H9 (cell line): ENCODE measurements at regions not wholly inside any gene's neighbourhood (a gene's known extent, or its start where the extent isn't known, plus 50 kb on each side); places are given as distances from the start of the nearest gene placed in this dataset.

Experiments
- DNase-seq: peaks from one replicate; pipeline ENCODE4 v3.0.0-alpha.2; 2017
- H2AFZ ChIP-seq: one replicate; pipeline ENCODE4 v1.6.1; 2013; ENCODE audit warnings: mild to moderate bottlenecking, low read length, control low read depth, moderate library complexity
- H2AK5ac ChIP-seq: 2 replicates; pipeline ENCODE4 v1.6.1; 2013; ENCODE audit warnings: low read length, control low read depth, mixed read lengths; ENCODE audit not compliant: insufficient read length
- H2BK120ac ChIP-seq: one replicate; pipeline ENCODE4 v1.6.1; 2013; ENCODE audit warnings: low read depth, mild to moderate bottlenecking, low read length, control low read depth, inconsistent platforms; ENCODE audit not compliant: poor library complexity, severe bottlenecking
- H2BK12ac ChIP-seq: 2 replicates; pipeline ENCODE4 v1.6.1; 2013; ENCODE audit warnings: low read length, control low read depth, mixed read lengths, low read depth; ENCODE audit not compliant: insufficient read length
- H2BK15ac ChIP-seq: 2 replicates; pipeline ENCODE4 v1.6.1; 2013; ENCODE audit warnings: low read depth, low read length, control low read depth
- H2BK20ac ChIP-seq: one replicate; pipeline ENCODE4 v1.6.1; 2013; ENCODE audit warnings: low read depth, mild to moderate bottlenecking, low read length, control low read depth, inconsistent platforms; ENCODE audit not compliant: poor library complexity, severe bottlenecking
- H2BK5ac ChIP-seq: 2 replicates; pipeline ENCODE4 v1.6.1; 2013; ENCODE audit warnings: low read length, control low read depth, mixed read lengths; ENCODE audit not compliant: insufficient read length
- H3K14ac ChIP-seq: 2 replicates; pipeline ENCODE4 v1.6.1; 2013; ENCODE audit warnings: low read length, control low read depth; ENCODE audit not compliant: insufficient read depth
- H3K18ac ChIP-seq: 2 replicates; pipeline ENCODE4 v1.6.1; 2013; ENCODE audit warnings: low read depth, mild to moderate bottlenecking, mixed read lengths, low read length, control low read depth; ENCODE audit not compliant: insufficient read length
- H3K23ac ChIP-seq: 2 replicates; pipeline ENCODE4 v1.6.1; 2013; ENCODE audit warnings: low read length, control low read depth, mixed read lengths, low read depth; ENCODE audit not compliant: insufficient read length
- H3K23me2 ChIP-seq: 2 replicates; pipeline ENCODE4 v1.6.1; 2013; ENCODE audit warnings: low read depth, mild to moderate bottlenecking, mixed read lengths, low read length, control low read depth; ENCODE audit not compliant: insufficient read length, poor library complexity, severe bottlenecking
- H3K27ac ChIP-seq: 2 replicates; pipeline ENCODE4 v1.5.1; 2013; ENCODE audit warnings: low read length, control low read depth, mixed read lengths, low read depth; ENCODE audit not compliant: insufficient read length
- H3K27me3 ChIP-seq: 2 replicates; pipeline ENCODE4 v1.6.1; 2013; ENCODE audit warnings: low read length, control low read depth, inconsistent platforms; ENCODE audit not compliant: insufficient read depth
- H3K4ac ChIP-seq: 2 replicates; pipeline ENCODE4 v1.6.1; 2013; ENCODE audit warnings: low read depth, mild to moderate bottlenecking, control low read depth, inconsistent platforms, low read length, moderate library complexity
- H3K4me1 ChIP-seq: 2 replicates; pipeline ENCODE4 v1.6.1; 2013; ENCODE audit warnings: low read length, control low read depth, inconsistent platforms; ENCODE audit not compliant: insufficient read depth
- H3K4me2 ChIP-seq: 2 replicates; pipeline ENCODE4 v1.6.1; 2013; ENCODE audit warnings: low read length, control low read depth, mixed read lengths; ENCODE audit not compliant: insufficient read length, insufficient read depth
- H3K56ac ChIP-seq: 2 replicates; pipeline ENCODE4 v1.6.1; 2013; ENCODE audit warnings: low read depth, mild to moderate bottlenecking, mixed read lengths, low read length, control low read depth; ENCODE audit not compliant: insufficient read length
- H3K79me1 ChIP-seq: 2 replicates; pipeline ENCODE4 v1.6.1; 2013; ENCODE audit warnings: low read depth, mild to moderate bottlenecking, moderate library complexity, low read length, control low read depth, inconsistent platforms; ENCODE audit not compliant: insufficient read depth, poor library complexity, severe bottlenecking
- H3K79me2 ChIP-seq: 2 replicates; pipeline ENCODE4 v1.6.1; 2013; ENCODE audit warnings: low read length, control low read depth, inconsistent platforms; ENCODE audit not compliant: insufficient read depth
- H3K9ac ChIP-seq: 2 replicates; pipeline ENCODE4 v1.6.1; 2013; ENCODE audit warnings: low read length, control low read depth, mixed read lengths; ENCODE audit not compliant: insufficient read length; ENCODE audit errors: extremely low read depth
- H3K9me3 ChIP-seq: one replicate; pipeline ENCODE4 v1.6.1; 2013; ENCODE audit warnings: low read depth, low read length, inconsistent platforms; ENCODE audit not compliant: control insufficient read depth
- H3T11ph ChIP-seq: one replicate; pipeline ENCODE4 v1.6.1; 2013; ENCODE audit warnings: mild to moderate bottlenecking, low read length, control low read depth, inconsistent platforms
- H4K20me1 ChIP-seq: one replicate; pipeline ENCODE4 v1.6.1; 2013; ENCODE audit not compliant: control insufficient read depth, insufficient read length, insufficient read depth
- H4K5ac ChIP-seq: 2 replicates; pipeline ENCODE4 v1.6.1; 2013; ENCODE audit warnings: low read depth, mild to moderate bottlenecking, mixed read lengths, low read length, control low read depth; ENCODE audit not compliant: insufficient read length
- H4K8ac ChIP-seq: replicated peaks from 2 replicates; pipeline ENCODE4 v1.6.1; 2013; ENCODE audit warnings: low read length, control low read depth, mixed read lengths, low read depth; ENCODE audit not compliant: insufficient read length
- H4K91ac ChIP-seq: 2 replicates; pipeline ENCODE4 v1.6.1; 2013; ENCODE audit warnings: low read depth, mild to moderate bottlenecking, moderate library complexity, mixed read lengths, low read length, control low read depth; ENCODE audit not compliant: insufficient read length
- H3K27ac Mint-ChIP-seq, 3 experiments: 2 replicates in 2 of 3; 3 replicates in 1 of 3; pipeline ENCODE4 v1.8.0; 2020 to 2021; ENCODE audit warnings: mixed read lengths in 3 of 3, mild to moderate bottlenecking in 1 of 3, moderate library complexity in 1 of 3
- H3K27me3 Mint-ChIP-seq: 2 replicates; pipeline ENCODE4 v1.8.0; 2021; ENCODE audit warnings: low read depth, mild to moderate bottlenecking, moderate library complexity, mixed read lengths
- H3K36me3 Mint-ChIP-seq, 3 experiments: 2 replicates in 2 of 3; 3 replicates in 1 of 3; pipeline ENCODE4 v1.8.0; 2020 to 2021; ENCODE audit warnings: low read depth in 3 of 3, mixed read lengths in 3 of 3; ENCODE audit not compliant: insufficient read depth in 1 of 3
- H3K4me1 Mint-ChIP-seq, 2 experiments: 2 replicates each; pipeline ENCODE4 v1.8.0; 2020; ENCODE audit warnings: mixed read lengths in 2 of 2
- H3K4me3 Mint-ChIP-seq, 2 experiments: 2 replicates in 1 of 2; 3 replicates in 1 of 2; pipeline ENCODE4 v1.8.0; 2020 to 2021; ENCODE audit warnings: mild to moderate bottlenecking in 2 of 2, mixed read lengths in 2 of 2, moderate library complexity in 1 of 2
- H3K9me3 Mint-ChIP-seq, 2 experiments: 2 replicates in 1 of 2; 3 replicates in 1 of 2; pipeline ENCODE4 v1.8.0; 2020; ENCODE audit warnings: mild to moderate bottlenecking in 2 of 2, mixed read lengths in 2 of 2, moderate library complexity in 1 of 2
- CTCF ChIP-seq: fragments of 200-600 bp; sonication (generic); conservative IDR thresholded peaks from 3 replicates; pipeline ENCODE4 v1.8.0; 2021; ENCODE audit warnings: antibody characterized with exemption, mild to moderate bottlenecking
- WGBS: extraction: QIAGEN DNeasy Blood & Tissue Kit; methylation state at CpG from one replicate; pipeline ENCODE4 v1.1.7; 2013; ENCODE audit warnings: missing lambda C conversion rate, low lambda C conversion rate, mixed read lengths; ENCODE audit not compliant: insufficient read length; ENCODE audit errors: extremely low coverage; 5-methylcytosine and 5-hydroxymethylcytosine counted together

GRCh38 chr13:104895521-104895920 lies 1639.9 kb downstream of the EFNB2 start:
- Histone ChIP-seq H2BK12ac (no peak overlapping the region), H2BK20ac (no peak overlapping the region), H3K9me3 (no peaks in the 10 kb centered on the region), H3K27me3 (no peaks in the 10 kb centered on the region), H3T11ph (no peak overlapping the region), H3K9ac (no peak overlapping the region), H3K79me1 (no peaks in the 10 kb centered on the region), H3K18ac (no peak overlapping the region), H4K20me1 (no peaks in the 10 kb centered on the region), H3K4me1 (no peaks in the 10 kb centered on the region), H3K14ac (no peak overlapping the region), H2BK5ac (no peak overlapping the region), H3K23ac (no peak overlapping the region), H4K91ac (no peak overlapping the region), H4K5ac (no peak overlapping the region), H3K4ac (no peak overlapping the region), H2BK15ac (no peak overlapping the region), H2AK5ac (no peak overlapping the region), H3K56ac (no peak overlapping the region), H3K4me2 (no peak overlapping the region), H3K79me2 (no peaks in the 10 kb centered on the region), H2BK120ac (no peak overlapping the region), H4K8ac (no peak overlapping the region), H3K27ac (no peak overlapping the region), H2AFZ (no peak overlapping the region), H3K23me2 (no peaks in the 10 kb centered on the region)
- Mint-ChIP-seq H3K4me3 (no peak overlapping the region), H3K27me3 (no peaks in the 10 kb centered on the region), H3K9me3 (no peaks in the 10 kb centered on the region), H3K4me1 (no peaks in the 10 kb centered on the region), H3K36me3 (no peaks in the 10 kb centered on the region), H3K27ac (no peak overlapping the region)
- TF ChIP-seq CTCF = no peak
- WGBS = no CpG with 5 or more reads among the region's 1 CpG
- no peak for DNase-seq
